Gastrocnemius medialis (tissue), 4 donors: ENCODE measurements at regions not wholly inside any gene's neighbourhood (a gene's known extent, or its start where the extent isn't known, plus 50 kb on each side); places are given as distances from the start of the nearest gene placed in this dataset.

ENCODE experiments used
- POLR2A ChIP-seq, 2 donors: fragments of 450-650 bp; IDR thresholded peaks; one replicate each; pipeline ENCODE4 v1.6.1; 2017; ENCODE audit warnings: antibody characterized with exemption in 2 of 2, mild to moderate bottlenecking in 2 of 2, moderate library complexity in 2 of 2
- TF ChIP-seq, protein P1 (sequence below), 5 experiments: fragments of 450-650 bp in 3 of 5; fragments of 200-600 bp in 2 of 5; sonication (generic) in 2 of 5; IDR thresholded peaks in 4 of 5; conservative IDR thresholded peaks in 1 of 5; 1 replicate in 4 of 5; 2 replicates in 1 of 5; pipeline ENCODE4 v1.5.1; 2016 to 2019; ENCODE audit warnings: antibody characterized with exemption in 5 of 5, mild to moderate bottlenecking in 3 of 5, moderate library complexity in 3 of 5

DNA sequence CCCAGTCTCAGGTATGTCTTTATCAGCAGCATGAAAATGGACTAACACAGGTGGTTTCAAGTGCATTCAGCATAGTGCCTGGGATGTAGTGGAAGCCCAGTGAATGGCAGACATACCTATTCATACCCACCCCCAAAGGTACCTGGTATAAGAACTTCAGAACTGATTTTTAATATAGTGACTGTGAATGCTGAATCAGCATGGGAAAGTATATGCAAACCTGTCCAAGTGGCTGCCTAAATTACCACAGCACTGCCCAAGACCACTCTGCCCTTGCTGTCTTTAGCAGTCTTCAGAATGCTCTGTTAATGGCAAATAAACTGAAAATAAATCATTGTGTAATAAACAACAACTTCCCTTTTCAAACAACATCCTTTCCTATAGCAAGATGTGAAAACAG is 312.1 kb downstream of the GPAM start:
- TF ChIP-seq, protein P1, sequence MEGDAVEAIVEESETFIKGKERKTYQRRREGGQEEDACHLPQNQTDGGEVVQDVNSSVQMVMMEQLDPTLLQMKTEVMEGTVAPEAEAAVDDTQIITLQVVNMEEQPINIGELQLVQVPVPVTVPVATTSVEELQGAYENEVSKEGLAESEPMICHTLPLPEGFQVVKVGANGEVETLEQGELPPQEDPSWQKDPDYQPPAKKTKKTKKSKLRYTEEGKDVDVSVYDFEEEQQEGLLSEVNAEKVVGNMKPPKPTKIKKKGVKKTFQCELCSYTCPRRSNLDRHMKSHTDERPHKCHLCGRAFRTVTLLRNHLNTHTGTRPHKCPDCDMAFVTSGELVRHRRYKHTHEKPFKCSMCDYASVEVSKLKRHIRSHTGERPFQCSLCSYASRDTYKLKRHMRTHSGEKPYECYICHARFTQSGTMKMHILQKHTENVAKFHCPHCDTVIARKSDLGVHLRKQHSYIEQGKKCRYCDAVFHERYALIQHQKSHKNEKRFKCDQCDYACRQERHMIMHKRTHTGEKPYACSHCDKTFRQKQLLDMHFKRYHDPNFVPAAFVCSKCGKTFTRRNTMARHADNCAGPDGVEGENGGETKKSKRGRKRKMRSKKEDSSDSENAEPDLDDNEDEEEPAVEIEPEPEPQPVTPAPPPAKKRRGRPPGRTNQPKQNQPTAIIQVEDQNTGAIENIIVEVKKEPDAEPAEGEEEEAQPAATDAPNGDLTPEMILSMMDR (IDR thresholded peaks at IDR 0.05 in 4 of 5, conservative IDR thresholded peaks at IDR 0.05 in 1 of 5), result no peak
- no peak for TF ChIP-seq POLR2A (IDR thresholded peaks at IDR 0.05)
